CD4-positive, CD25-positive, alpha-beta regulatory T cell (primary cell): ENCODE measurements at regions not wholly inside any gene's neighbourhood (a gene's known extent, or its start where the extent isn't known, plus 50 kb on each side); places are given as distances from the start of the nearest gene placed in this dataset.
"Not testable (repeated sequence)": the region's sequence is repeated elsewhere in the genome, so short reads cannot be mapped to it uniquely, and the experiment has no call there.

ENCODE experiments used
- ATAC-seq, 2 donors: fragments of 150-1000 bp; cut with Tn5 transposase; one replicate each; pipeline ENCODE4 v1.10.0; 2021; ENCODE audit warnings: low read depth in 2 of 2, moderate number of reproducible peaks in 2 of 2, moderate library complexity in 1 of 2
- DNase-seq, 3 donors: peaks; one replicate each; pipeline versions ENCODE4 v3.0.0 to v3.0.0-alpha.2; 2012 to 2022; ENCODE audit warnings: mixed read lengths in 1 of 3
- H3K27ac ChIP-seq: one replicate; pipeline ENCODE4 v1.7.0; 2013; ENCODE audit warnings: mild to moderate bottlenecking, low read length; ENCODE audit not compliant: insufficient read depth, poor library complexity, severe bottlenecking
- H3K27me3 ChIP-seq: one replicate; pipeline ENCODE4 v1.7.0; 2013; ENCODE audit warnings: low read length; ENCODE audit not compliant: control insufficient read depth, insufficient read depth
- H3K36me3 ChIP-seq: one replicate; pipeline ENCODE4 v1.7.0; 2013; ENCODE audit warnings: mild to moderate bottlenecking, low read length, moderate library complexity; ENCODE audit not compliant: control insufficient read depth, insufficient read depth
- H3K4me1 ChIP-seq: 2 replicates; pipeline ENCODE4 v1.7.0; 2013; ENCODE audit warnings: mild to moderate bottlenecking, low read length; ENCODE audit not compliant: insufficient read depth, control insufficient read depth, poor library complexity, severe bottlenecking
- H3K4me3 ChIP-seq: one replicate; pipeline ENCODE4 v1.7.0; 2013; ENCODE audit warnings: low read depth, mild to moderate bottlenecking, low read length, moderate library complexity
- H3K9me3 ChIP-seq, 2 experiments: 1 replicate in 1 of 2; 2 replicates in 1 of 2; pipeline ENCODE4 v1.7.0; 2013; ENCODE audit warnings: low read length in 2 of 2, mild to moderate bottlenecking in 1 of 2, moderate library complexity in 1 of 2; ENCODE audit not compliant: control insufficient read depth in 2 of 2
- H3K27ac Mint-ChIP-seq, 3 donors: one replicate each; pipeline ENCODE4 v1.8.0; 2020 to 2022; ENCODE audit warnings: mild to moderate bottlenecking in 3 of 3, mixed read lengths in 3 of 3, moderate library complexity in 2 of 3
- H3K27me3 Mint-ChIP-seq: one replicate; pipeline ENCODE4 v1.8.0; 2022; ENCODE audit warnings: mild to moderate bottlenecking, mixed read lengths
- H3K36me3 Mint-ChIP-seq: one replicate; pipeline ENCODE4 v1.8.0; 2020; ENCODE audit warnings: mixed read lengths
- H3K4me1 Mint-ChIP-seq, 4 donors: one replicate each; pipeline ENCODE4 v1.8.0; 2020 to 2022; ENCODE audit warnings: mixed read lengths in 4 of 4, mild to moderate bottlenecking in 1 of 4
- H3K4me3 Mint-ChIP-seq, 4 donors: one replicate each; pipeline ENCODE4 v1.8.0; 2020 to 2022; ENCODE audit warnings: mild to moderate bottlenecking in 4 of 4, mixed read lengths in 4 of 4, moderate library complexity in 3 of 4
- H3K9me3 Mint-ChIP-seq, 7 donors: one replicate each; pipeline ENCODE4 v1.8.0; 2020 to 2022; ENCODE audit warnings: mixed read lengths in 7 of 7, mild to moderate bottlenecking in 3 of 7, moderate library complexity in 2 of 7

GRCh38 chr3:20302766-20303165 lies 116.8 kb upstream of the SGO1 start:
- no peak for DNase-seq
- Mint-ChIP-seq H3K36me3 (peaks cover 3% of the 10 kb centered on the region), H3K9me3 (peaks cover 0 to 7% (median 0%) of the 10 kb centered on the region in 7 donors), H3K4me1 (no peaks in the 10 kb centered on the region), H3K27me3 (no peaks in the 10 kb centered on the region), H3K4me3 (no peak overlapping the region), H3K27ac (no peak overlapping the region)
- Histone ChIP-seq H3K36me3 (no peaks in the 10 kb centered on the region), H3K4me1 (no peaks in the 10 kb centered on the region), H3K27ac (no peak overlapping the region), H3K4me3 (no peak overlapping the region), H3K27me3 (no peaks in the 10 kb centered on the region), H3K9me3 (no peaks in the 10 kb centered on the region)
- no peak for ATAC-seq

GRCh38 chr3:20288050-20288449 lies 102.0 kb upstream of the SGO1 start:
- peaks cover 24% of the 10 kb centered on the region for H3K36me3 Mint-ChIP-seq
- no peaks in the 10 kb centered on the region for H3K27me3 ChIP-seq
- H3K27me3 Mint-ChIP-seq, result no peaks in the 10 kb centered on the region
- DNase-seq (no peak), ATAC-seq (no peak)
- H3K4me3 Mint-ChIP-seq, result no peak overlapping the region
- H3K9me3 ChIP-seq, result peaks cover 0 to 6% of the 10 kb centered on the region in 2 experiments
- H3K4me3 ChIP-seq, result no peak overlapping the region
- H3K27ac ChIP-seq, result no peak overlapping the region
- peaks cover 4 to 49% (median 13%) of the 10 kb centered on the region in 7 donors for H3K9me3 Mint-ChIP-seq
- peaks cover 0 to 2% (median 0%) of the 10 kb centered on the region in 4 donors for H3K4me1 Mint-ChIP-seq
- no peaks in the 10 kb centered on the region for H3K36me3 ChIP-seq
- no peak overlapping the region for H3K27ac Mint-ChIP-seq
- no peaks in the 10 kb centered on the region for H3K4me1 ChIP-seq

- Mint-ChIP-seq H3K36me3 (peaks cover 5% of the 10 kb centered on the region), H3K4me3 (no peak overlapping the region), H3K27ac (no peak overlapping the region), H3K4me1 (peaks cover 0 to 11% (median 4%) of the 10 kb centered on the region in 4 donors), H3K27me3 (peaks cover 4% of the 10 kb centered on the region), H3K9me3 (peaks cover 0 to 20% (median 7%) of the 10 kb centered on the region in 7 donors)
- H3K27me3 ChIP-seq, result no peaks in the 10 kb centered on the region
- no peaks in the 10 kb centered on the region for H3K36me3 ChIP-seq
- no peak overlapping the region for H3K27ac ChIP-seq
- no peak for DNase-seq
- no peaks in the 10 kb centered on the region for H3K4me1 ChIP-seq
- peaks cover 0 to 6% of the 10 kb centered on the region in 2 experiments for H3K9me3 ChIP-seq
- ATAC-seq, result no peak
- H3K4me3 ChIP-seq, result no peak overlapping the region
These were observed 94.3 kb upstream of the SGO1 start for GRCh38 chr3:20280257-20280656.

- H3K4me3 Mint-ChIP-seq, H3K27ac ChIP-seq, H3K27me3 Mint-ChIP-seq, H3K27me3 ChIP-seq, ATAC-seq, H3K36me3 ChIP-seq, DNase-seq, H3K9me3 ChIP-seq, H3K27ac Mint-ChIP-seq, H3K4me1 Mint-ChIP-seq, H3K4me3 ChIP-seq, H3K4me1 ChIP-seq: not testable (repeated sequence)
- H3K36me3 Mint-ChIP-seq, result peaks cover 10% of the 10 kb centered on the region
- H3K9me3 Mint-ChIP-seq, result peaks cover 0 to 20% (median 5%) of the 10 kb centered on the region in 7 donors
These were observed 80.0 kb upstream of the SGO1 start for GRCh38 chr3:20265977-20266376.

GRCh38 chr3:20264900-20265567 lies 79.0 kb upstream of the SGO1 start:
- no peaks in the 10 kb centered on the region for H3K36me3 ChIP-seq
- Mint-ChIP-seq H3K9me3 (peaks cover 0 to 20% (median 5%) of the 10 kb centered on the region in 7 donors), H3K36me3 (peaks cover 10% of the 10 kb centered on the region), H3K27me3 (peaks cover 5% of the 10 kb centered on the region), H3K27ac (no peak overlapping the region), H3K4me3 (no peak overlapping the region), H3K4me1 (peaks cover 0 to 2% (median 0%) of the 10 kb centered on the region in 4 donors)
- H3K9me3 ChIP-seq, result no peaks in the 10 kb centered on the region
- no peak overlapping the region for H3K27ac ChIP-seq
- H3K4me1 ChIP-seq, result no peaks in the 10 kb centered on the region
- no peak for ATAC-seq
- no peak overlapping the region for H3K4me3 ChIP-seq
- H3K27me3 ChIP-seq, result no peaks in the 10 kb centered on the region
- DNase-seq, result no peak

- no peaks in the 10 kb centered on the region for H3K27me3 ChIP-seq
- Mint-ChIP-seq H3K27ac (no peak overlapping the region), H3K27me3 (no peaks in the 10 kb centered on the region), H3K36me3 (peaks cover 10% of the 10 kb centered on the region), H3K4me1 (peaks cover 0 to 6% (median 2%) of the 10 kb centered on the region in 4 donors), H3K9me3 (peaks cover 0 to 7% (median 3%) of the 10 kb centered on the region in 7 donors), H3K4me3 (no peak overlapping the region)
- ATAC-seq, result no peak
- no peaks in the 10 kb centered on the region for H3K4me1 ChIP-seq
- H3K4me3 ChIP-seq, result no peak overlapping the region
- H3K27ac ChIP-seq, result no peak overlapping the region
- no peaks in the 10 kb centered on the region for H3K9me3 ChIP-seq
- no peak for DNase-seq
- H3K36me3 ChIP-seq, result no peaks in the 10 kb centered on the region
These were observed 72.4 kb upstream of the SGO1 start for GRCh38 chr3:20258371-20258770.

- ATAC-seq, result no peak
- DNase-seq, result no peak
- peaks cover 0 to 6% (median 2%) of the 10 kb centered on the region in 4 donors for H3K4me1 Mint-ChIP-seq
- no peak overlapping the region for H3K4me3 ChIP-seq
- H3K9me3 ChIP-seq, result no peaks in the 10 kb centered on the region
- H3K36me3 Mint-ChIP-seq, result peaks cover 15% of the 10 kb centered on the region
- H3K4me1 ChIP-seq, result no peaks in the 10 kb centered on the region
- no peak overlapping the region for H3K27ac ChIP-seq
- H3K36me3 ChIP-seq, result no peaks in the 10 kb centered on the region
- H3K27me3 Mint-ChIP-seq, result no peaks in the 10 kb centered on the region
- no peaks in the 10 kb centered on the region for H3K27me3 ChIP-seq
- no peak overlapping the region for H3K27ac Mint-ChIP-seq
- H3K9me3 Mint-ChIP-seq, result peaks cover 0 to 9% (median 3%) of the 10 kb centered on the region in 7 donors
- no peak overlapping the region for H3K4me3 Mint-ChIP-seq
These were observed 70.1 kb upstream of the SGO1 start for GRCh38 chr3:20256144-20256543.
